ENCODE measurements at regions not wholly inside any gene's neighbourhood (a gene's known extent, or its start where the extent isn't known, plus 50 kb on each side); places are given as distances from the start of the nearest gene placed in this dataset.

DNA sequence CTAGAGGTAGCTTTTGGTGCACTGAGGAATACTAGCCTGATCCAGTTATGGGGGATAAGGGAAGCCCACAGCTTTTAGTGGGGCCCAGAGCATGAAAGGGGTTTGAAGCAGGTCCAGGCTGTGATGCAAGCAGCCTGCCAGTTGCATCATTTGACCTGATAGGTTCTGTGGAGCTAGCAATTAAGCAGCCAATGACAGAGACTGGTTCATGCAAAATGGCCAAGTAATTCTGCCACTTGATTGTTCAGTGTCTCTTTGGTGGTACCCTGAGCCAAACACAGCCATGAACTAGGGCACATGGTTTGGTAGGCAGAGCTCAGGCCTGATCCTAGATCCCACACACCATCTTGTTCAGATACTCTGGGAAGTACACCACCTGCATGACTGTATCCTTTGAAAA is 91.0 kb upstream of the PRR23C start:
- H3K4me1 Mint-ChIP-seq = no peaks in the 10 kb centered on the region
- H3K4me3 ChIP-seq (ENCODE audit: control extremely low read depth in 1 of 5, extremely low read depth in 1 of 5, insufficient read depth in 1 of 5, low read depth in 2 of 5, low read length in 4 of 5) = no peak overlapping the region
- intact Hi-C loops (cut with micrococcal nuclease) = no loop called here
- ChIA-PET POLR2A (no interaction called here), CTCF (no interaction called here)
- no peak for DNase-seq
- no peak overlapping the region for H2AFZ ChIP-seq (ENCODE audit: insufficient read depth, low read depth, low read length, poor library complexity, severe bottlenecking)
- no peak overlapping the region for H3K27ac Mint-ChIP-seq
- no peaks in the 10 kb centered on the region for H3K36me3 ChIP-seq (replicated peaks in 1 of 2; ENCODE audit: control extremely low read depth in 1 of 2, control insufficient read depth in 1 of 2, extremely low read depth in 1 of 2, insufficient read depth in 2 of 2, low read length in 1 of 2)
- no peaks in the 10 kb centered on the region for H4K20me1 ChIP-seq (ENCODE audit: control insufficient read depth, insufficient read depth, low read length, poor library complexity, severe bottlenecking)
- no peak overlapping the region for H3K4me3 Mint-ChIP-seq
- ATAC-seq (ENCODE audit: low read depth) = no peak
- peaks cover 2% of the 10 kb centered on the region for H3K9me3 Mint-ChIP-seq (ENCODE audit: insufficient read depth)
- H3K27ac ChIP-seq (ENCODE audit: low read length in 2 of 2) = no peak overlapping the region
- TF ChIP-seq EZH2 (IDR thresholded peaks at IDR 0.05; ENCODE audit: borderline replicate concordance, insufficient read depth, low read depth, low read length, poor library complexity, severe bottlenecking) = no peak
- TF ChIP-seq, protein P1, sequence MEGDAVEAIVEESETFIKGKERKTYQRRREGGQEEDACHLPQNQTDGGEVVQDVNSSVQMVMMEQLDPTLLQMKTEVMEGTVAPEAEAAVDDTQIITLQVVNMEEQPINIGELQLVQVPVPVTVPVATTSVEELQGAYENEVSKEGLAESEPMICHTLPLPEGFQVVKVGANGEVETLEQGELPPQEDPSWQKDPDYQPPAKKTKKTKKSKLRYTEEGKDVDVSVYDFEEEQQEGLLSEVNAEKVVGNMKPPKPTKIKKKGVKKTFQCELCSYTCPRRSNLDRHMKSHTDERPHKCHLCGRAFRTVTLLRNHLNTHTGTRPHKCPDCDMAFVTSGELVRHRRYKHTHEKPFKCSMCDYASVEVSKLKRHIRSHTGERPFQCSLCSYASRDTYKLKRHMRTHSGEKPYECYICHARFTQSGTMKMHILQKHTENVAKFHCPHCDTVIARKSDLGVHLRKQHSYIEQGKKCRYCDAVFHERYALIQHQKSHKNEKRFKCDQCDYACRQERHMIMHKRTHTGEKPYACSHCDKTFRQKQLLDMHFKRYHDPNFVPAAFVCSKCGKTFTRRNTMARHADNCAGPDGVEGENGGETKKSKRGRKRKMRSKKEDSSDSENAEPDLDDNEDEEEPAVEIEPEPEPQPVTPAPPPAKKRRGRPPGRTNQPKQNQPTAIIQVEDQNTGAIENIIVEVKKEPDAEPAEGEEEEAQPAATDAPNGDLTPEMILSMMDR (IDR thresholded peaks at IDR 0.05) = no peak
- H3K27me3 Mint-ChIP-seq = peaks cover 2% of the 10 kb centered on the region
- no peaks in the 10 kb centered on the region for H3K9me3 ChIP-seq (ENCODE audit: control extremely low read depth in 1 of 3, control insufficient read depth in 2 of 3, insufficient read depth in 1 of 3, low read length in 2 of 3)
- no peak overlapping the region for H3K9ac ChIP-seq (ENCODE audit: low read length)
- H3K4me2 ChIP-seq (replicated peaks; ENCODE audit: low read depth, low read length, poor library complexity, severe bottlenecking) = no peak overlapping the region
- no peaks in the 10 kb centered on the region for H3K27me3 ChIP-seq (replicated peaks in 1 of 4; ENCODE audit: control extremely low read depth in 1 of 4, control insufficient read depth in 3 of 4, insufficient read depth in 4 of 4, low read length in 3 of 4)
- H3K79me2 ChIP-seq (ENCODE audit: control insufficient read depth, insufficient read depth, low read length) = no peaks in the 10 kb centered on the region
- H3K4me1 ChIP-seq (ENCODE audit: control insufficient read depth in 2 of 2, insufficient read depth in 2 of 2, low read length in 2 of 2) = no peaks in the 10 kb centered on the region

DNA sequence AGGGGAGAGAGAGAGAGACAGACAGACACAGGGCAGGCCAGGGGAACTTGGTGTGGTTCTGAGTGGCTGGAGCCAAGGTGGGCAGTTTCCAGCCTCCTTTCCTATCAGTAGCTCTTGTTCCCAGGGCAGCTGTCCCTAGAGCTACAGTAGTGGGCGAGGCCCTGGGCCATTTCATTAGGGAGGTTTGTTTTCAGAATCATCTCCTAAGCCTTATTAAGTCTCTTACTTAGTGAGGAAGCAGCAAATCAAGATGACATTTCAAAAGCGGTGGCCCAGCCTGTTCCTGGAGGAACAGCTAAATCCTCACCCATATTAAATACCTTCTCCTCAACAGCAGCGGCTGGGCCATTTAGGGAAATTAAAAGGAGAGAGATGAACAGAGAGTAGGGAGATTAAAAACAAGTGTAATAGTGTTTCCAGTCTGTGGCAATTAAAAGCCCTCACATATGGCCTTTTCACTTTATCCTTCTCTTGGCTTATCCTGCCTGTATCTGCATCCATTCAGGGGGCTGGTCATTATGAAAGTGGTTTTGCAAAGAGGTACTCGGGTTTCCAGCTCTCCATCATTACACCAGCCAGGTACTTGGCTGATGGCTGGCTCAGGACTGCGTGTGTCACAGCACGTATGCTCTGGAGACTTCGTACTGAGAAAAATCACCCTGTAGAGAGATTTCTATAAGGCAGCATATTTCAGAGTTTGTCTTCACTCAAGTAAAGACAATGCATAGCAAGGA is 91.9 kb upstream of the PRR23C start:
- no peaks in the 10 kb centered on the region for H3K36me3 ChIP-seq (replicated peaks in 1 of 2; ENCODE audit: control extremely low read depth in 1 of 2, control insufficient read depth in 1 of 2, extremely low read depth in 1 of 2, insufficient read depth in 2 of 2, low read length in 1 of 2)
- intact Hi-C loops (cut with micrococcal nuclease) = no loop called here
- ATAC-seq (ENCODE audit: low read depth) (no peak), DNase-seq (no peak)
- H3K27me3 Mint-ChIP-seq = peaks cover 2% of the 10 kb centered on the region
- no peaks in the 10 kb centered on the region for H3K79me2 ChIP-seq (ENCODE audit: control insufficient read depth, insufficient read depth, low read length)
- CTCF ChIA-PET = interaction anchor here (1.2 kb wide), 1 partner anchor 25 kb away, joined by 4 read pairs; no protein-coding TSS in a partner anchor
- H3K9me3 ChIP-seq (ENCODE audit: control extremely low read depth in 1 of 3, control insufficient read depth in 2 of 3, insufficient read depth in 1 of 3, low read length in 2 of 3) = no peaks in the 10 kb centered on the region
- no peak overlapping the region for H2AFZ ChIP-seq (ENCODE audit: insufficient read depth, low read depth, low read length, poor library complexity, severe bottlenecking)
- H3K27ac ChIP-seq (ENCODE audit: low read length in 2 of 2) = no peak overlapping the region
- no peaks in the 10 kb centered on the region for H3K4me1 ChIP-seq (ENCODE audit: control insufficient read depth in 2 of 2, insufficient read depth in 2 of 2, low read length in 2 of 2)
- no peak overlapping the region for H3K4me3 ChIP-seq (ENCODE audit: control extremely low read depth in 1 of 5, extremely low read depth in 1 of 5, insufficient read depth in 1 of 5, low read depth in 2 of 5, low read length in 4 of 5)
- WGBS (ENCODE audit: insufficient coverage) = no CpG with 5 or more reads among the region's 7 CpGs
- TF ChIP-seq EZH2 (IDR thresholded peaks at IDR 0.05; ENCODE audit: borderline replicate concordance, insufficient read depth, low read depth, low read length, poor library complexity, severe bottlenecking) = no peak
- TF ChIP-seq, protein P1 (IDR thresholded peaks at IDR 0.05) = no peak
- H3K4me1 Mint-ChIP-seq = no peaks in the 10 kb centered on the region
- no peaks in the 10 kb centered on the region for H4K20me1 ChIP-seq (ENCODE audit: control insufficient read depth, insufficient read depth, low read length, poor library complexity, severe bottlenecking)
- H3K9me3 Mint-ChIP-seq (ENCODE audit: insufficient read depth) = no peaks in the 10 kb centered on the region
- no peak overlapping the region for H3K9ac ChIP-seq (ENCODE audit: low read length)
- POLR2A ChIA-PET = no interaction called here
- H3K27me3 ChIP-seq (replicated peaks in 1 of 4; ENCODE audit: control extremely low read depth in 1 of 4, control insufficient read depth in 3 of 4, insufficient read depth in 4 of 4, low read length in 3 of 4) = no peaks in the 10 kb centered on the region
- no peak overlapping the region for H3K27ac Mint-ChIP-seq
- H3K4me2 ChIP-seq (replicated peaks; ENCODE audit: low read depth, low read length, poor library complexity, severe bottlenecking) = no peak overlapping the region
- H3K4me3 Mint-ChIP-seq = no peak overlapping the region

Measured in B cell (primary cell).